Tibial nerve (tissue), 4 donors: ENCODE measurements at regions not wholly inside any gene's neighbourhood (a gene's known extent, or its start where the extent isn't known, plus 50 kb on each side); places are given as distances from the start of the nearest gene placed in this dataset.
"Not testable (repeated sequence)": the region's sequence is repeated elsewhere in the genome, so short reads cannot be mapped to it uniquely, and the experiment has no call there.

Experiments
- CTCF ChIP-seq, 5 experiments: fragments of 200-600 bp in 3 of 5; fragments of 450-650 bp in 2 of 5; sonication (generic) in 3 of 5; IDR thresholded peaks; one replicate each; pipeline ENCODE4 v1.5.1; 2016 to 2019; ENCODE audit warnings: antibody characterized with exemption in 5 of 5, mild to moderate bottlenecking in 3 of 5, moderate library complexity in 2 of 5
- EP300 ChIP-seq, 2 donors: sonication (generic); formaldehyde crosslinking; IDR thresholded peaks; one replicate each; pipeline ENCODE4 v1.6.1; 2017; ENCODE audit warnings: antibody characterized with exemption in 2 of 2, mild to moderate bottlenecking in 1 of 2
- POLR2A ChIP-seq, 2 donors: fragments of 450-650 bp; IDR thresholded peaks; one replicate each; pipeline ENCODE4 v1.6.1; 2017; ENCODE audit warnings: antibody characterized with exemption in 2 of 2, mild to moderate bottlenecking in 2 of 2, moderate library complexity in 2 of 2

GRCh38 chr2:7878266-7878665 lies 803.6 kb upstream of the ID2 start:
- TF ChIP-seq CTCF, POLR2A, EP300 (IDR thresholded peaks at IDR 0.05): not testable (repeated sequence)
